ENCODE measurements at regions not wholly inside any gene's neighbourhood (a gene's known extent, or its start where the extent isn't known, plus 50 kb on each side); places are given as distances from the start of the nearest gene placed in this dataset.

- H3K4me3 ChIP-seq = no peak overlapping the region
- no peak overlapping the region for H3K9ac ChIP-seq
- H3K27me3 ChIP-seq = peaks cover 27 to 97% (median 77%) of the 10 kb centered on the region in 11 experiments; a peak in 20 of 22 replicates
- no peak overlapping the region for H3K4me2 ChIP-seq
- no peaks in the 10 kb centered on the region for H4K20me1 ChIP-seq
- no peaks in the 10 kb centered on the region for H3K36me3 ChIP-seq
- no peaks in the 10 kb centered on the region for H3K9me3 ChIP-seq (replicated peaks in 1 of 11)
- H3K4me1 ChIP-seq = no peaks in the 10 kb centered on the region
- H3K27ac ChIP-seq = no peak overlapping the region
- no peak for TF ChIP-seq Cebpa-rat (IDR thresholded peaks at IDR 0.05)
These were observed 456.9 kb upstream of the HTR2C start for GRCh38 chrX:114127005-114127404.

GRCh38 chrX:114101081-114101480 is 482.8 kb upstream of the HTR2C start:
- H3K27me3 ChIP-seq = peaks cover 75 to 100% (median 99%) of the 10 kb centered on the region in 11 experiments

GRCh38 chrX:114097866-114098265 is 486.0 kb upstream of the HTR2C start:
- no peaks in the 10 kb centered on the region for H3K9me3 ChIP-seq (replicated peaks in 1 of 11)
- H3K9ac ChIP-seq = no peak overlapping the region
- H3K36me3 ChIP-seq = no peaks in the 10 kb centered on the region
- no peak for TF ChIP-seq Cebpa-rat (IDR thresholded peaks at IDR 0.05)
- no peak overlapping the region for H3K4me2 ChIP-seq
- H3K27ac ChIP-seq = no peak overlapping the region
- H4K20me1 ChIP-seq = no peaks in the 10 kb centered on the region
- no peak overlapping the region for H3K4me3 ChIP-seq
- H3K4me1 ChIP-seq = peaks cover 0 to 12% (median 0%) of the 10 kb centered on the region in 10 experiments; a peak in 2 of 20 replicates
- H3K27me3 ChIP-seq = peaks cover 63 to 100% (median 94%) of the 10 kb centered on the region in 11 experiments

More at GRCh38 chrX:114101081-114101480, 482.8 kb upstream of the HTR2C start:
- Histone ChIP-seq H3K9me3 (replicated peaks in 1 of 11) (no peaks in the 10 kb centered on the region), H3K27ac (no peak overlapping the region), H3K4me1 (peaks cover 0 to 12% (median 0%) of the 10 kb centered on the region in 10 experiments; a peak in 2 of 20 replicates), H4K20me1 (no peaks in the 10 kb centered on the region; a peak in 2 of 22 replicates), H3K36me3 (no peaks in the 10 kb centered on the region), H3K4me3 (no peak overlapping the region), H3K4me2 (peak overlapping the region in 2 of 11 experiments; percentile 7 to 32; a peak in 3 of 22 replicates), H3K9ac (no peak overlapping the region)
- TF ChIP-seq Cebpa-rat (IDR thresholded peaks at IDR 0.05) = no peak

- H3K27ac ChIP-seq = no peak overlapping the region
- H3K36me3 ChIP-seq = no peaks in the 10 kb centered on the region
- H3K9me3 ChIP-seq (replicated peaks in 1 of 11) = peaks cover 2 to 4% (median 3%) of the 10 kb centered on the region in 11 experiments; a peak in 19 of 22 replicates
- no peak overlapping the region for H3K4me2 ChIP-seq
- TF ChIP-seq Cebpa-rat (IDR thresholded peaks at IDR 0.05) = no peak
- peaks cover 0 to 10% (median 0%) of the 10 kb centered on the region in 10 experiments; a peak in 2 of 20 replicates for H3K4me1 ChIP-seq
- no peak overlapping the region for H3K9ac ChIP-seq
- no peaks in the 10 kb centered on the region for H4K20me1 ChIP-seq
- H3K27me3 ChIP-seq = peaks cover 63 to 100% (median 95%) of the 10 kb centered on the region in 11 experiments
- H3K4me3 ChIP-seq = no peak overlapping the region
These were observed 486.5 kb upstream of the HTR2C start for GRCh38 chrX:114097427-114097826.

- Histone ChIP-seq H3K9me3 (replicated peaks in 1 of 11) (peaks cover 6 to 18% (median 9%) of the 10 kb centered on the region in 11 experiments; a peak in 20 of 22 replicates), H3K4me1 (0 out of 20 replicates have a peak, but pooled peaks cover 0 to under 1% (median 0%) of the 10 kb centered on the region in 10 experiments), H3K4me2 (no peak overlapping the region), H3K36me3 (no peaks in the 10 kb centered on the region), H3K9ac (no peak overlapping the region), H3K27ac (no peak overlapping the region), H3K27me3 (peaks cover 57 to 98% (median 86%) of the 10 kb centered on the region in 11 experiments), H3K4me3 (no peak overlapping the region), H4K20me1 (no peaks in the 10 kb centered on the region)
- no peak for TF ChIP-seq Cebpa-rat (IDR thresholded peaks at IDR 0.05)
These were observed 488.1 kb upstream of the HTR2C start for GRCh38 chrX:114095789-114096188.

GRCh38 chrX:114087543-114087942 is 496.3 kb upstream of the HTR2C start:
- Histone ChIP-seq H3K4me3 (no peak overlapping the region), H3K27ac (no peak overlapping the region), H4K20me1 (no peaks in the 10 kb centered on the region), H3K27me3 (peaks cover 22 to 89% (median 65%) of the 10 kb centered on the region in 11 experiments; a peak in 21 of 22 replicates), H3K4me2 (no peak overlapping the region), H3K9ac (no peak overlapping the region), H3K9me3 (replicated peaks in 1 of 11) (peaks cover 4 to 48% (median 19%) of the 10 kb centered on the region in 11 experiments; a peak in 20 of 22 replicates), H3K36me3 (no peaks in the 10 kb centered on the region), H3K4me1 (no peaks in the 10 kb centered on the region)
- no peak for TF ChIP-seq Cebpa-rat (IDR thresholded peaks at IDR 0.05)

GRCh38 chrX:114077773-114078172 is 506.1 kb upstream of the HTR2C start:
- no peaks in the 10 kb centered on the region for H3K4me1 ChIP-seq
- H3K27me3 ChIP-seq = peaks cover 43 to 83% (median 64%) of the 10 kb centered on the region in 11 experiments
- H3K9me3 ChIP-seq (replicated peaks in 1 of 11) = no peaks in the 10 kb centered on the region
- H3K27ac ChIP-seq = no peak overlapping the region
- H3K9ac ChIP-seq = no peak overlapping the region
- no peak for TF ChIP-seq Cebpa-rat (IDR thresholded peaks at IDR 0.05)
- H3K36me3 ChIP-seq = no peaks in the 10 kb centered on the region
- H4K20me1 ChIP-seq = no peaks in the 10 kb centered on the region
- no peak overlapping the region for H3K4me2 ChIP-seq
- H3K4me3 ChIP-seq = no peak overlapping the region

GRCh38 chrX:114075073-114075673 is 508.7 kb upstream of the HTR2C start:
- no peak for TF ChIP-seq Cebpa-rat (IDR thresholded peaks at IDR 0.05)
- H3K4me2 ChIP-seq = no peak overlapping the region
- no peak overlapping the region for H3K9ac ChIP-seq
- H3K36me3 ChIP-seq = no peaks in the 10 kb centered on the region
- H3K9me3 ChIP-seq (replicated peaks in 1 of 11) = peaks cover 0 to 5% (median 0%) of the 10 kb centered on the region in 11 experiments; a peak in 3 of 22 replicates
- peaks cover 46 to 89% (median 73%) of the 10 kb centered on the region in 11 experiments for H3K27me3 ChIP-seq
- H3K27ac ChIP-seq = no peak overlapping the region
- no peaks in the 10 kb centered on the region for H3K4me1 ChIP-seq
- H4K20me1 ChIP-seq = no peaks in the 10 kb centered on the region
- H3K4me3 ChIP-seq = no peak overlapping the region

- no peaks in the 10 kb centered on the region for H4K20me1 ChIP-seq
- H3K9me3 ChIP-seq (replicated peaks in 1 of 11) = peaks cover 0 to 5% (median 0%) of the 10 kb centered on the region in 11 experiments; a peak in 3 of 22 replicates
- no peaks in the 10 kb centered on the region for H3K4me1 ChIP-seq
- H3K27ac ChIP-seq = no peak overlapping the region
- H3K27me3 ChIP-seq = peaks cover 41 to 92% (median 76%) of the 10 kb centered on the region in 11 experiments
- TF ChIP-seq Cebpa-rat (IDR thresholded peaks at IDR 0.05) = no peak
- no peak overlapping the region for H3K4me2 ChIP-seq
- no peak overlapping the region for H3K4me3 ChIP-seq
- no peaks in the 10 kb centered on the region for H3K36me3 ChIP-seq
- no peak overlapping the region for H3K9ac ChIP-seq
These were observed 510.0 kb upstream of the HTR2C start for GRCh38 chrX:114073926-114074325.

Measured in BLaER1 treated with 17β-estradiol and CSF1 and Interleukin-3, amounts not matched to agents 10 nM and 100 nM (cell line).